A549 (cell line): ENCODE measurements at regions not wholly inside any gene's neighbourhood (a gene's known extent, or its start where the extent isn't known, plus 50 kb on each side); places are given as distances from the start of the nearest gene placed in this dataset.
"Not testable (repeated sequence)": the region's sequence is repeated elsewhere in the genome, so short reads cannot be mapped to it uniquely, and the experiment has no call there.

Experiments used
- ATAC-seq, 2 experiments: fragments of 200-7000 bp in 1 of 2; fragments of >200 bp in 1 of 2; cut with Nextera tagmentation in 1 of 2; cut with Tn5 transposase in 1 of 2; 3 replicates each; pipeline versions ENCODE4 v1.8.0 to v1.9.1; 2018 to 2020; ENCODE audit warnings: mild to moderate bottlenecking in 1 of 2, moderate library complexity in 1 of 2
- CTCF ChIA-PET: fragments of 300-600 bp; sonication (Branson Sonifier 250); formaldehyde crosslinking; extraction: SDS; loops from one replicate; lab custom pipeline; 2021; ENCODE audit warnings: antibody characterized with exemption, inconsistent platforms; lab: Yijun Ruan, JAX
- POLR2A ChIA-PET: fragments of 350-600 bp; formaldehyde crosslinking; extraction: SDS; loops from one replicate; lab custom pipeline; 2021; ENCODE audit warnings: antibody characterized with exemption, inconsistent platforms; lab: Yijun Ruan, JAX
- DNase-seq, 2 experiments: peaks; one replicate each; pipeline versions ENCODE4 v3.0.0 to v3.0.0-alpha.2; 2011 to 2016; ENCODE audit warnings: low read depth in 1 of 2, low spot score in 1 of 2
- FAIRE-seq: peaks from 2 replicates; lab custom pipeline; 2011; peaks lifted over from hg19 to GRCh38; lab: Jason Lieb, UNC
- H3K27ac ChIP-seq, 2 experiments: fragments of >200 bp; sonication (Bioruptor Twin); formaldehyde crosslinking; 3 replicates each; pipeline ENCODE4 v1.5.1; 2016 to 2017
- H3K4me1 ChIP-seq: fragments of >200 bp; sonication (Bioruptor Twin); formaldehyde crosslinking; 3 replicates; pipeline ENCODE4 v1.6.1; 2016
- H3K4me2 ChIP-seq: fragments of >200 bp; sonication (Bioruptor Twin); formaldehyde crosslinking; 3 replicates; pipeline ENCODE4 v1.6.1; 2016
- H3K4me3 ChIP-seq: fragments of >200 bp; sonication (Bioruptor Twin); formaldehyde crosslinking; 3 replicates; pipeline ENCODE4 v1.5.1; 2016
- H3K9me3 ChIP-seq: fragments of >200 bp; sonication (Bioruptor Twin); formaldehyde crosslinking; 3 replicates; pipeline ENCODE4 v1.6.1; 2016
- BHLHE40 ChIP-seq: IDR thresholded peaks from 2 replicates; pipeline ENCODE4 v1.6.1; 2012; ENCODE audit warnings: low read depth, low read length, inconsistent platforms
- CBX2 ChIP-seq: fragments of 200-600 bp; sonication (generic); IDR thresholded peaks from 2 replicates; pipeline ENCODE4 v1.6.1; 2016; ENCODE audit warnings: low read depth, mild to moderate bottlenecking, borderline replicate concordance
- CEBPB ChIP-seq, 2 experiments: fragments of >200 bp in 1 of 2; sonication (Bioruptor Twin) in 1 of 2; formaldehyde crosslinking in 1 of 2; IDR thresholded peaks; 2 replicates each; pipeline ENCODE4 v1.6.1; 2012 to 2016
- CHD2 ChIP-seq: fragments of 150-350 bp; IDR thresholded peaks from 2 replicates; pipeline ENCODE4 v1.6.1; 2014; ENCODE audit warnings: low read length; ENCODE audit not compliant: partially characterized antibody
- EHMT2 ChIP-seq: fragments of 200-600 bp; sonication (generic); IDR thresholded peaks from 2 replicates; pipeline ENCODE4 v1.6.1; 2016; ENCODE audit warnings: antibody characterized with exemption, low read depth, mild to moderate bottlenecking, moderate library complexity
- FOSB ChIP-seq: fragments of 250-450 bp; sonication (Bioruptor Pico); IDR thresholded peaks from 2 replicates; pipeline ENCODE4 v1.5.0; 2020; ENCODE audit warnings: mild to moderate bottlenecking, moderate library complexity
- HOXB13 ChIP-seq: fragments of 250-450 bp; sonication (Bioruptor Pico); IDR thresholded peaks from 2 replicates; pipeline ENCODE4 v1.5.0; 2020; ENCODE audit warnings: low read depth, mild to moderate bottlenecking, moderate library complexity
- HOXB5 ChIP-seq: fragments of 250-450 bp; sonication (Bioruptor Pico); IDR thresholded peaks from 2 replicates; pipeline ENCODE4 v1.5.0; 2020; ENCODE audit warnings: mild to moderate bottlenecking, moderate library complexity
- MAZ ChIP-seq: fragments of 150-350 bp; IDR thresholded peaks from 2 replicates; pipeline ENCODE4 v1.6.1; 2014; ENCODE audit warnings: antibody characterized with exemption, low read depth, low read length, borderline replicate concordance
- NPAS2 ChIP-seq: fragments of 250-450 bp; sonication (Bioruptor Pico); IDR thresholded peaks from 2 replicates; pipeline ENCODE4 v1.8.0; 2022; ENCODE audit warnings: mild to moderate bottlenecking, moderate library complexity, borderline replicate concordance
- NR3C1 ChIP-seq: fragments of >200 bp; sonication (Bioruptor Twin); formaldehyde crosslinking; IDR thresholded peaks from 3 replicates; pipeline ENCODE4 v1.6.1; 2017
- POLR2AphosphoS2 ChIP-seq: conservative IDR thresholded peaks from 2 replicates; pipeline ENCODE4 v1.6.1; 2012; ENCODE audit warnings: low read length, improper control_type of control experiment, inconsistent platforms
- WGBS: methylation state at CpG from one replicate; pipeline ENCODE4 v1.1.6; 2017; ENCODE audit errors: missing lambda C conversion rate; 5-methylcytosine and 5-hydroxymethylcytosine counted together
- TF ChIP-seq, protein P1 (sequence below): fragments of 200-600 bp; sonication (generic); IDR thresholded peaks from 2 replicates; pipeline ENCODE4 v1.6.1; 2016; ENCODE audit warnings: antibody characterized with exemption, mild to moderate bottlenecking, moderate library complexity
- TF ChIP-seq, protein P2 (sequence below): fragments of 250-450 bp; sonication (Bioruptor Pico); IDR thresholded peaks from 2 replicates; pipeline ENCODE4 v1.5.0; 2021; ENCODE audit warnings: mild to moderate bottlenecking, moderate library complexity, borderline replicate concordance
- TF ChIP-seq, protein P3 (sequence below): fragments of >200 bp; sonication (Bioruptor Twin); formaldehyde crosslinking; IDR thresholded peaks from 2 replicates; pipeline ENCODE4 v1.6.1; 2016
- TF ChIP-seq, protein P4 (sequence below): IDR thresholded peaks from 2 replicates; pipeline ENCODE4 v1.6.1; 2012; ENCODE audit warnings: low read depth, borderline replicate concordance

DNA sequence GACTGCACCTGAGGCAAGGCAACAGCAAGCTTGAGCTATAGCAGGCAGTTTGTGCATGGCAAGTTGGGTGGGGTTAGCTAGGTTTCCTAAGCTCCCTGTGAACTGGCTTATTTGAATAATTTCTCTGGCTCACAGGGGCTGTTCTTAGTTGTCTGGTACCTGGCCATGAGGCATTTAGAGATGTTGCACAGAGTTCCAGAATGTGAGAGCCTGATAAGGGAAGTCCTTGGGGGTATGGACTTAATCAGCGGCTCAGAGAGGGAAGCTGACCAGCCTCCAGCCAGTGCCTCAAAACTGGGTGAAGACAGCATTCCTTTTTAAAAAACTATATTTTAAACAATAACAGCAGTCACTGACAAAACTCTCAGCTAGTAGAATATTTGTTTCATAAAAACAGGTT lies 307.4 kb downstream of the FZD1 start:
- CTCF ChIA-PET: no interaction called here

DNA sequence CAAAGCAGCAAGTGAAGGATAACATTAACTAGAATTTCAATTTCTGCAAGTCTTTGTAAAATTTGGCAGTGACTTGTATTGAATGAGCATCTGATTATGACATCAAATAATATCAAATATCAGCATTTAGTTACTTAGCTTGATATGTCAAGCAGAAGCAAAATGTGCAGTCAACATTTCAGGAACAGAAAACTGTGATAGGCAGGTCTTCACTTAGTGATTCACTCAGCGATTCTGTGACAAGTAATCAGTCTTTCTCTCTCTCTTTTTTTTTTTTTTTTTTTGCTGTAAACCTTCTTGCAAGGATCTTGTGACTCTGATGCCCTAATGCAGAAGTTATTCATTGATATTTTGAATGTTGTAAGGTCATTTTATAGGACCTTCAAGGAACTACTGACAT lies 307.1 kb downstream of the MTERF1 start:
- DNase-seq (no peak), ATAC-seq (no peak), FAIRE-seq (no peak)
- CTCF ChIA-PET: no interaction called here
- Histone ChIP-seq H3K4me1 (no peaks in the 10 kb centered on the region), H3K4me2 (no peak overlapping the region), H3K9me3 (no peaks in the 10 kb centered on the region), H3K4me3 (no peak overlapping the region), H3K27ac (no peak overlapping the region)
- 39% methylated on average over 1 of the region's 1 CpG for WGBS
- TF ChIP-seq, protein P1, sequence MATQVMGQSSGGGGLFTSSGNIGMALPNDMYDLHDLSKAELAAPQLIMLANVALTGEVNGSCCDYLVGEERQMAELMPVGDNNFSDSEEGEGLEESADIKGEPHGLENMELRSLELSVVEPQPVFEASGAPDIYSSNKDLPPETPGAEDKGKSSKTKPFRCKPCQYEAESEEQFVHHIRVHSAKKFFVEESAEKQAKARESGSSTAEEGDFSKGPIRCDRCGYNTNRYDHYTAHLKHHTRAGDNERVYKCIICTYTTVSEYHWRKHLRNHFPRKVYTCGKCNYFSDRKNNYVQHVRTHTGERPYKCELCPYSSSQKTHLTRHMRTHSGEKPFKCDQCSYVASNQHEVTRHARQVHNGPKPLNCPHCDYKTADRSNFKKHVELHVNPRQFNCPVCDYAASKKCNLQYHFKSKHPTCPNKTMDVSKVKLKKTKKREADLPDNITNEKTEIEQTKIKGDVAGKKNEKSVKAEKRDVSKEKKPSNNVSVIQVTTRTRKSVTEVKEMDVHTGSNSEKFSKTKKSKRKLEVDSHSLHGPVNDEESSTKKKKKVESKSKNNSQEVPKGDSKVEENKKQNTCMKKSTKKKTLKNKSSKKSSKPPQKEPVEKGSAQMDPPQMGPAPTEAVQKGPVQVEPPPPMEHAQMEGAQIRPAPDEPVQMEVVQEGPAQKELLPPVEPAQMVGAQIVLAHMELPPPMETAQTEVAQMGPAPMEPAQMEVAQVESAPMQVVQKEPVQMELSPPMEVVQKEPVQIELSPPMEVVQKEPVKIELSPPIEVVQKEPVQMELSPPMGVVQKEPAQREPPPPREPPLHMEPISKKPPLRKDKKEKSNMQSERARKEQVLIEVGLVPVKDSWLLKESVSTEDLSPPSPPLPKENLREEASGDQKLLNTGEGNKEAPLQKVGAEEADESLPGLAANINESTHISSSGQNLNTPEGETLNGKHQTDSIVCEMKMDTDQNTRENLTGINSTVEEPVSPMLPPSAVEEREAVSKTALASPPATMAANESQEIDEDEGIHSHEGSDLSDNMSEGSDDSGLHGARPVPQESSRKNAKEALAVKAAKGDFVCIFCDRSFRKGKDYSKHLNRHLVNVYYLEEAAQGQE: no peak
- TF ChIP-seq NR3C1: no peak
- no peak for TF ChIP-seq CBX2
- TF ChIP-seq, protein P2, sequence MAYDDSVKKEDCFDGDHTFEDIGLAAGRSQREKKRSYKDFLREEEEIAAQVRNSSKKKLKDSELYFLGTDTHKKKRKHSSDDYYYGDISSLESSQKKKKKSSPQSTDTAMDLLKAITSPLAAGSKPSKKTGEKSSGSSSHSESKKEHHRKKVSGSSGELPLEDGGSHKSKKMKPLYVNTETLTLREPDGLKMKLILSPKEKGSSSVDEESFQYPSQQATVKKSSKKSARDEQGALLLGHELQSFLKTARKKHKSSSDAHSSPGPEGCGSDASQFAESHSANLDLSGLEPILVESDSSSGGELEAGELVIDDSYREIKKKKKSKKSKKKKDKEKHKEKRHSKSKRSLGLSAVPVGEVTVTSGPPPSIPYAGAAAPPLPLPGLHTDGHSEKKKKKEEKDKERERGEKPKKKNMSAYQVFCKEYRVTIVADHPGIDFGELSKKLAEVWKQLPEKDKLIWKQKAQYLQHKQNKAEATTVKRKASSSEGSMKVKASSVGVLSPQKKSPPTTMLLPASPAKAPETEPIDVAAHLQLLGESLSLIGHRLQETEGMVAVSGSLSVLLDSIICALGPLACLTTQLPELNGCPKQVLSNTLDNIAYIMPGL (CRISPR knock-in tag): no peak
- TF ChIP-seq BHLHE40: no peak
- no peak for TF ChIP-seq FOSB (CRISPR knock-in tag)
- no peak for TF ChIP-seq CHD2
- no peak for TF ChIP-seq NPAS2 (CRISPR knock-in tag)
- TF ChIP-seq, protein P3, sequence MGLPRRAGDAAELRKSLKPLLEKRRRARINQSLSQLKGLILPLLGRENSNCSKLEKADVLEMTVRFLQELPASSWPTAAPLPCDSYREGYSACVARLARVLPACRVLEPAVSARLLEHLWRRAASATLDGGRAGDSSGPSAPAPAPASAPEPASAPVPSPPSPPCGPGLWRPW: no peak
- no peak for TF ChIP-seq MAZ
- TF ChIP-seq POLR2AphosphoS2: no peak
- no peak for TF ChIP-seq HOXB5 (CRISPR knock-in tag)
- POLR2A ChIA-PET: no interaction called here

More for the DNA sequence above, 307.4 kb downstream of the FZD1 start:
- WGBS: 71% methylated on average over 1 of the region's 1 CpG
- TF ChIP-seq EHMT2 (no peak), BHLHE40 (no peak), HOXB13 (CRISPR knock-in tag) (no peak), CEBPB (IDR thresholded peaks at IDR 0.05) (no peak)
- TF ChIP-seq, protein P4, sequence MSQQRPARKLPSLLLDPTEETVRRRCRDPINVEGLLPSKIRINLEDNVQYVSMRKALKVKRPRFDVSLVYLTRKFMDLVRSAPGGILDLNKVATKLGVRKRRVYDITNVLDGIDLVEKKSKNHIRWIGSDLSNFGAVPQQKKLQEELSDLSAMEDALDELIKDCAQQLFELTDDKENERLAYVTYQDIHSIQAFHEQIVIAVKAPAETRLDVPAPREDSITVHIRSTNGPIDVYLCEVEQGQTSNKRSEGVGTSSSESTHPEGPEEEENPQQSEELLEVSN: no peak
- Histone ChIP-seq H3K4me3 (no peak overlapping the region), H3K4me2 (no peak overlapping the region), H3K27ac (no peak overlapping the region), H3K4me1 (no peaks in the 10 kb centered on the region), H3K9me3 (no peaks in the 10 kb centered on the region)
- no peak for ATAC-seq
- DNase-seq: no peak
- POLR2A ChIA-PET: no interaction called here
- FAIRE-seq: no peak

DNA sequence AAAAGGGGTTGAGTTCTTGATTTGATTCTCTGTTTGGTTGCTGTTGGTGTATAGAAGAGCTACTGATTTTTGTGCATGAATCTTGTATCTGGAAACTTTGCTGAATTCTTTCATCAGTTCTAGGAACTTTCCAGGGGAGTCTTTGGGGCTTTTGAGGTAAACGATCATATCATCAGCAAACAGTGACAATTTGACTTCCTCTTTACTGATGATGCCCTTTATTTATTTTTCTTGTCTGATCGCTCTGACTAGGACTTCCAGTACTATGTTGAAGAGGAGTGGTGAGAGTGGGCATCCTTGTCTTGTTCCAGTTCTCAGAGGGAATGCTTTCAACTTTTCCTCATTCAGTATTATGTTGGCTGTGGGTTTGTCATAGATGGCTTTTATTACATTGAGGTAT lies 304.0 kb downstream of the MTERF1 start:
- ATAC-seq, CTCF ChIA-PET, POLR2A ChIA-PET: not testable (repeated sequence)

More for the DNA sequence above, 304.0 kb downstream of the MTERF1 start:
- H3K27ac ChIP-seq, H3K4me3 ChIP-seq, H3K4me1 ChIP-seq, DNase-seq, H3K9me3 ChIP-seq, H3K4me2 ChIP-seq, FAIRE-seq: not testable (repeated sequence)
- 31% methylated on average over 2 of the region's 2 CpGs for WGBS
